SK-N-MC (cell line): ENCODE measurements at regions not wholly inside any gene's neighbourhood (a gene's known extent, or its start where the extent isn't known, plus 50 kb on each side); places are given as distances from the start of the nearest gene placed in this dataset.

Source experiments
- EZH2 ChIP-seq: fragments of 200-600 bp; sonication (generic); IDR thresholded peaks from one replicate; pipeline ENCODE4 v1.6.1; 2017; ENCODE audit warnings: antibody characterized with exemption
- POLR2AphosphoS5 ChIP-seq: IDR thresholded peaks from 2 replicates; pipeline ENCODE4 v1.6.1; 2012; ENCODE audit warnings: mild to moderate bottlenecking, low read depth, low read length, borderline replicate concordance

GRCh38 chr2:103660947-103661346 lies 899.1 kb downstream of the TMEM182 start:
- TF ChIP-seq EZH2 (no peak), POLR2AphosphoS5 (no peak)
